ENCODE measurements at regions not wholly inside any gene's neighbourhood (a gene's known extent, or its start where the extent isn't known, plus 50 kb on each side); places are given as distances from the start of the nearest gene placed in this dataset.

- no peak for TF ChIP-seq CTCF (optimal IDR thresholded peaks at IDR 0.05 in 1 of 3, IDR thresholded peaks at IDR 0.05 in 1 of 3, conservative IDR thresholded peaks at IDR 0.05 in 1 of 3; ENCODE audit: extremely low read depth in 1 of 3, insufficient read depth in 2 of 3, low read length in 3 of 3)
- TF ChIP-seq EZH2 (IDR thresholded peaks at IDR 0.05; ENCODE audit: low read length) = no peak
These were observed 529.6 kb downstream of the ZNF674 start for GRCh38 chrX:46015653-46016052.
